GM13977 (cell line): ENCODE measurements at regions not wholly inside any gene's neighbourhood (a gene's known extent, or its start where the extent isn't known, plus 50 kb on each side); places are given as distances from the start of the nearest gene placed in this dataset.

ENCODE experiments used
- DNase-seq: peaks from one replicate; pipeline ENCODE4 v3.0.0; 2012; ENCODE audit warnings: low spot score
- in situ Hi-C: fragments of 300-500 bp; cut with MboI; formaldehyde crosslinking; loops from one replicate; pipeline ENCODE4 v1.12.0; 2022; ENCODE audit warnings: low sequenced_read_pairs, low pct_unique_long_range_greater_than_20kb, mixed read lengths, inconsistent platforms; ENCODE audit not compliant: unreplicated experiment
- TF ChIP-seq, protein P1 (sequence below): IDR thresholded peaks from 2 replicates; pipeline ENCODE4 v1.5.1; 2012; ENCODE audit warnings: mild to moderate bottlenecking, control low read depth; ENCODE audit not compliant: insufficient read depth; ENCODE audit errors: extremely low read depth, missing control alignments

DNA sequence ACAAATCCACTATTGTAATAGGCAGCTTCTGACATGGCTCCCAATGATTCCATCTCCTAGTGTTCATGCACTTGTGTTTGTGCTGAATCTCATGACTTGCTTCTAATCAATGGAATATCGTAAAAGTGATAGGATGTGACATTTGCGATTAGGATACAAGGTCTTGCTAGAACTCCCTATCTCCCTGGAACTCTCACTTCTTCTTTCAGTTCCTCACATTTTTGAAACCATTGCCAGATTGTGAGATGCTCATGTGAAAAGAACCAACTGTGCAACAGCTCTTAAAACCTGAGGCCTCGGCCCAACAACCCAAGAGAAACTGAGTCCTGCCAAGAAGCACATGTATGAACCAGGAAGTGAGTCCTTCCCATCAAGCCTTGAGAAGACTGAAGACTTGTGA is 226.9 kb upstream of the DTNA start:
- TF ChIP-seq, protein P1, sequence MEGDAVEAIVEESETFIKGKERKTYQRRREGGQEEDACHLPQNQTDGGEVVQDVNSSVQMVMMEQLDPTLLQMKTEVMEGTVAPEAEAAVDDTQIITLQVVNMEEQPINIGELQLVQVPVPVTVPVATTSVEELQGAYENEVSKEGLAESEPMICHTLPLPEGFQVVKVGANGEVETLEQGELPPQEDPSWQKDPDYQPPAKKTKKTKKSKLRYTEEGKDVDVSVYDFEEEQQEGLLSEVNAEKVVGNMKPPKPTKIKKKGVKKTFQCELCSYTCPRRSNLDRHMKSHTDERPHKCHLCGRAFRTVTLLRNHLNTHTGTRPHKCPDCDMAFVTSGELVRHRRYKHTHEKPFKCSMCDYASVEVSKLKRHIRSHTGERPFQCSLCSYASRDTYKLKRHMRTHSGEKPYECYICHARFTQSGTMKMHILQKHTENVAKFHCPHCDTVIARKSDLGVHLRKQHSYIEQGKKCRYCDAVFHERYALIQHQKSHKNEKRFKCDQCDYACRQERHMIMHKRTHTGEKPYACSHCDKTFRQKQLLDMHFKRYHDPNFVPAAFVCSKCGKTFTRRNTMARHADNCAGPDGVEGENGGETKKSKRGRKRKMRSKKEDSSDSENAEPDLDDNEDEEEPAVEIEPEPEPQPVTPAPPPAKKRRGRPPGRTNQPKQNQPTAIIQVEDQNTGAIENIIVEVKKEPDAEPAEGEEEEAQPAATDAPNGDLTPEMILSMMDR, result no peak
- DNase-seq, result no peak
- in situ Hi-C loops, result no loop called here

DNA sequence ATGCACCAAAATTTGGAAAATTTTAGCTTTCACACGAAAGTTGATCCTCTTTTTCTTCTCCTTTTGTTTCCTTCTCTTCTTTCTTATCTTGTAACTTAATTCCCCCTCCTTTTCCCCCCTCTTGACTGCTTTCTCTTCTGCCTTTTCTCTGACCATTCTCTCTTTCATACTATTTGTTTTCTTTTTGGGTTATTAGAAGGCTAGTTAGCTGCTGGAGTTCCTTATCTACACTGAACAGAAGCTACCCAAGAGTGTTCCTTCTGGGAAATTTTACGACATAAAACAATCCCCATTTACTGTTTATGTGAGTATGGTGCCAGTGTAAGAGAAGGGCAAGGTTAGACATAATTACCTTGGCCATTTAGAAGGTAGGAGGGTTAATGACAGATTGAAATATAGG is 218.4 kb upstream of the DTNA start:
- TF ChIP-seq, protein P1, result no peak
- no peak for DNase-seq
- in situ Hi-C loops, result no loop called here

DNA sequence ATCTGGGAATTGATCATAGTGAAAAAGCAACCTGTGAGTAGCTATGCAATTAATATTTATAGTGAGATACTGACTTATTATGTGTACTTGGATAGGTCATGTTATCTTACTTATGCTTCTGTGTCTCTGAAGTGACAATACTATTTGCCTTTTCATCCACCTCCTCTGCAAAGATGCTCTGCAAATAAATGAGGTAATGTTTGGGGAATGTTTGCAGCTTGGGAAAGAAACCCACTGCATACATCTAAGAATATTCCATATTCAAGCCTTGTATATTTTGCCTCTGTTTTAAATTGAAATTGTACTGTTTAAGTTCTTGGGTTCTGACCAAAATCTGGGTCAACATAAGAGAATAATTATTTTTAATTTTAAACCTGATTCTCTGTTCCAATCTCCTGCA is 217.4 kb upstream of the DTNA start:
- in situ Hi-C loops, result no loop called here
- DNase-seq, result no peak
- TF ChIP-seq, protein P1, result no peak

DNA sequence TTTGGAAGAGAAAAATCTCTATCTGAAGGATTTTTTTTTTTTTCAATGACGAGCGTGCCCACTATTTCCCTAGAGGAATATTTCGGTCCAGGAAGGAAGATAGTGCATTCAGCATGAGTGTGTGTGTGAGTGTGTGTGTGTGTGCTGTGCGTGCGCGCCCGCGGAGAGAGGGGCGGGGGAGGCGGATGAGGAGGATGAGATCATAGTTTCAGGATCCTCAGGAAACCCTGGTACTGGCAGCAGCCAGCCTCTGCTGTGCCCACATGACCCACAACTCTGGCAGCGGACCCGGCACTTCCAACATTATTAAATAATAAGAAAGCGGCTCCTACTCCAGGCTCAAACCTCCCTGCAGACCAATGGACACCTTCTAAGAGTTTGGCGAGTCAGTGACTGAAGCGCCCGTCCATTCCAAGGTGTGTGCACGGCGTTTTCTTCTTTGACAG is 217.0 kb upstream of the DTNA start:
- TF ChIP-seq, protein P1, result no peak
- peak; percentile 34 for DNase-seq
- in situ Hi-C loops, result no loop called here

DNA sequence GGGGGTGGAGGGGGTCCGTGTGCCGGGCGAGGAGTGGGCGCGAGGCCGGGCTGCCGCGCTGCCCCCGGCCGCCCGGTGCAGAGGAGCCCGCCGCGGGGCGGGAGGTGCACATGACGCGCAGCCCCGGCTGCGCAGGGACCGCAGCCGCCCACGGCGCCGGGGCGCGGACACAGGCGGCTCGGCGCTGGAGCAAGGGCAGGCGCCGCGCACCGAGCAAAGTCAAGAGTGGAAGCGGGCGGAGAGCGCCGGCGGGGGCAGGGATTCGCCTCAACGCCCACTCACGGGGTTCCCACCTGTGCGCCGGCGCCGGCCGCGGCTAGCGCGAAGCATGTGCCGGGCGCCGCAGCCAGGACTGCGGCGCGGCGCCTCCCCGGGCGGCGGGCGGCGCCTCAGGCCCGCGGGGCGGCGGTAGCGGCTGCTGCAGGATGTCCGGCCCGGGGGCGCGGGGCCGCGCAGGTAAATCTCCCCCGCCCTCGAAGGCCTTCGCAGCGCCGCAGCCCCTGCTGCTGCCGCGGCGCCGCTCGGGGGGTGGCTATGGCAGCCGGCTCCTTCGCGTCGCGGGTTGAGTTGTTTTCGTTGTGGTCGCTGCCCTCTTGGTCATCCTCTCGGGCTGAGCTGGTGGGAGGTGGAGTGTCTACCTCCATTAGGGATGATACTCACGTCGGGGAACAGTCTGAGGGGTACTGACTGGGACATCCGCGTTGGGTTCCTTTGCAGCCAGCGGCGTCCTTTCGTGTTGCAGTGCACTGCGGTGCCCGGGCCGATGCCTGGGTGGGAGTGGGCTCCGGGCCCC is 216.3 kb upstream of the DTNA start:
- peak; percentile 55 for DNase-seq
- TF ChIP-seq, protein P1, result no peak
- in situ Hi-C loops, result no loop called here

DNA sequence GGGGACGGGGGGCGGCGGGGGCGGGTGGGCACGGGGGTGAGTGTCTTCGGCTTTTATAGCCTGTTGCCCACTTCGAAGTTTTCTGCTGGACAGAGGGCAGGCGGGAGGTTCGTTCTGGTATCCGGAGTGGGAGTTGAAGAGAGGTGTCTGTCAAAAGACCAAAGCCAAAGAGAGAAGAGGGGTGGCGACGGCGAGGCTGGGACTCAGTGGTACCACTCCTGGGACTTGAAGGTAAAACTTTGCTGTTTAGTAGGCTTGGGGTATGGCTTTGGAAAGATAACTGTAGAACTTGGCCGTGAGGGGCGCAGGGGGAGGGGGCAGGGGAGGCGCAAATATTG is 215.8 kb upstream of the DTNA start:
- DNase-seq, result no peak
- TF ChIP-seq, protein P1, result no peak
- in situ Hi-C loops, result no loop called here
